GM12892 (cell line): ENCODE measurements at regions not wholly inside any gene's neighbourhood (a gene's known extent, or its start where the extent isn't known, plus 50 kb on each side); places are given as distances from the start of the nearest gene placed in this dataset.

Source experiments
- POLR2A ChIP-seq: IDR thresholded peaks from 2 replicates; pipeline ENCODE4 v1.6.1; 2011; ENCODE audit warnings: low read depth, low read length, control low read depth
- POLR2AphosphoS5 ChIP-seq: IDR thresholded peaks from 2 replicates; pipeline ENCODE4 v1.6.1; 2011; ENCODE audit warnings: low read depth, low read length, control low read depth

DNA sequence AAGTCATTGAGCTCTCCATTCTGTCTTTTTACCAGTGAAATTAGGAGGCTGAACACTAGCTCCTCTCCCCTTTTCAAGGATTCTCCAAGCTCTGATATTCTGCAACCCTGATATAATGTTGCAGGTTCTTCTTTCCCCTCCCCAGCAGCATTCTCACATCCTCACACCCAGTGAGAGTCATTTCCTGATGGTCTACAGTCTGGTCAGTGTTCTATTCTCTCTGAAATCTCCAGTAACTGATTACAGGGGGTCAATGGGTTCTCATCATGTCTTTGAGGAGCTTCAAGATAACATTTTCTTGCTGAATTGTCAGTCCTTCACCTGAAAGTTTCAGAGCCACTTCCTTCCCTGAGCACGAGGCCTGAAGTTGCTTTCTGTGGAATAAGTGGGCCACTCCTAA is 299.4 kb downstream of the PTEN start:
- TF ChIP-seq POLR2AphosphoS5: no peak
- TF ChIP-seq POLR2A: no peak
